HepG2 (cell line): ENCODE measurements at regions not wholly inside any gene's neighbourhood (a gene's known extent, or its start where the extent isn't known, plus 50 kb on each side); places are given as distances from the start of the nearest gene placed in this dataset.
A peak's percentile ranks its signal among the peaks of the same experiment; 100 is the strongest.

Source experiments
- BRD4 ChIP-seq: sonication (generic); formaldehyde crosslinking; IDR thresholded peaks from 2 replicates; pipeline ENCODE4 v1.4.0; 2020; ENCODE audit warnings: missing genetic modification reagents
- CBX1 ChIP-seq: IDR thresholded peaks from one replicate; pipeline ENCODE4 v1.6.1; 2016; ENCODE audit warnings: antibody characterized with exemption, low read depth
- CERS6 ChIP-seq: sonication (generic); formaldehyde crosslinking; IDR thresholded peaks from 2 replicates; pipeline ENCODE4 v1.5.0; 2020; ENCODE audit warnings: missing genetic modification reagents
- DNMT3B ChIP-seq: conservative IDR thresholded peaks from 2 replicates; pipeline ENCODE4 v1.6.1; 2016; ENCODE audit warnings: missing biosample characterization, control low read depth
- FOSL2 ChIP-seq: sonication (generic); formaldehyde crosslinking; IDR thresholded peaks from 2 replicates; pipeline ENCODE4 v1.4.0; 2020; ENCODE audit warnings: missing genetic modification reagents
- FOXM1 ChIP-seq: sonication (generic); formaldehyde crosslinking; IDR thresholded peaks from 2 replicates; pipeline ENCODE4 v1.5.0; 2020; ENCODE audit warnings: missing genetic modification reagents
- MAZ ChIP-seq, 2 experiments: sonication (generic) in 1 of 2; formaldehyde crosslinking in 1 of 2; IDR thresholded peaks; 2 replicates each; pipeline versions ENCODE4 v1.5.0 to v1.6.1; 2012 to 2020; ENCODE audit warnings: low read depth in 2 of 2, mild to moderate bottlenecking in 2 of 2, borderline replicate concordance in 1 of 2, improper control_type of control experiment in 1 of 2, low read length in 1 of 2, missing genetic modification reagents in 1 of 2, moderate library complexity in 1 of 2
- PPARG ChIP-seq: conservative IDR thresholded peaks from 2 replicates; pipeline ENCODE4 v1.6.1; 2016; ENCODE audit warnings: missing biosample characterization, missing genetic modification reagents
- REPIN1 ChIP-seq: sonication (generic); formaldehyde crosslinking; IDR thresholded peaks from 2 replicates; pipeline ENCODE4 v1.8.0; 2022; ENCODE audit warnings: missing genetic modification reagents, low read depth, mild to moderate bottlenecking, borderline replicate concordance
- RNF2 ChIP-seq: fragments of 450-650 bp; conservative IDR thresholded peaks from 2 replicates; pipeline ENCODE4 v1.6.1; 2016; ENCODE audit warnings: low read depth
- SKI ChIP-seq: fragments of 450-650 bp; IDR thresholded peaks from one replicate; pipeline ENCODE4 v1.6.1; 2018; ENCODE audit warnings: mild to moderate bottlenecking; ENCODE audit not compliant: partially characterized antibody
- SMYD3 ChIP-seq: sonication (generic); formaldehyde crosslinking; IDR thresholded peaks from 2 replicates; pipeline ENCODE4 v1.8.1; 2023; ENCODE audit warnings: mild to moderate bottlenecking, missing genetic modification reagents
- SNAPC2 ChIP-seq: sonication (generic); formaldehyde crosslinking; IDR thresholded peaks from 2 replicates; pipeline ENCODE4 v1.8.1; 2022; ENCODE audit warnings: mild to moderate bottlenecking, missing genetic modification reagents
- SPEN ChIP-seq: sonication (generic); formaldehyde crosslinking; IDR thresholded peaks from 2 replicates; pipeline ENCODE4 v1.5.1; 2020; ENCODE audit warnings: low read depth, mild to moderate bottlenecking, missing genetic modification reagents
- TARDBP ChIP-seq: sonication (generic); formaldehyde crosslinking; IDR thresholded peaks from 2 replicates; pipeline ENCODE4 v1.8.0; 2022; ENCODE audit warnings: mild to moderate bottlenecking, missing genetic modification reagents
- TBL1XR1 ChIP-seq: fragments of 150-350 bp; IDR thresholded peaks from 2 replicates; pipeline ENCODE4 v1.6.1; 2014; ENCODE audit warnings: borderline replicate concordance, low read length; ENCODE audit not compliant: partially characterized antibody
- TFAP4 ChIP-seq: sonication (generic); IDR thresholded peaks from 2 replicates; pipeline ENCODE4 v1.6.1; 2016; ENCODE audit warnings: low read depth, borderline replicate concordance
- ZBTB3 ChIP-seq: sonication (generic); formaldehyde crosslinking; IDR thresholded peaks from 2 replicates; pipeline ENCODE4 v1.4.0; 2020; ENCODE audit warnings: low read depth, mild to moderate bottlenecking, moderate library complexity, missing genetic modification reagents, borderline replicate concordance
- ZMYM2 ChIP-seq: sonication (generic); formaldehyde crosslinking; IDR thresholded peaks from 2 replicates; pipeline ENCODE4 v1.8.0; 2022; ENCODE audit warnings: mild to moderate bottlenecking, missing genetic modification reagents
- ZNF232 ChIP-seq: sonication (generic); formaldehyde crosslinking; IDR thresholded peaks from 2 replicates; pipeline ENCODE4 v1.4.0; 2020; ENCODE audit warnings: missing genetic modification reagents, borderline replicate concordance
- ZNF24 ChIP-seq: fragments of 450-650 bp; IDR thresholded peaks from 2 replicates; pipeline ENCODE4 v1.6.1; 2017; ENCODE audit warnings: antibody characterized with exemption, mild to moderate bottlenecking
- ZNF263 ChIP-seq: sonication (generic); formaldehyde crosslinking; IDR thresholded peaks from 2 replicates; pipeline ENCODE4 v1.4.0; 2020; ENCODE audit warnings: missing genetic modification reagents
- ZNF264 ChIP-seq: sonication (generic); formaldehyde crosslinking; IDR thresholded peaks from 2 replicates; pipeline ENCODE4 v1.4.0; 2020; ENCODE audit warnings: missing genetic modification reagents
- ZNF280D ChIP-seq: sonication (generic); formaldehyde crosslinking; IDR thresholded peaks from 2 replicates; pipeline ENCODE4 v1.5.1; 2020; ENCODE audit warnings: mild to moderate bottlenecking, missing genetic modification reagents
- ZNF501 ChIP-seq: sonication (generic); formaldehyde crosslinking; IDR thresholded peaks from 2 replicates; pipeline ENCODE4 v1.5.1; 2020; ENCODE audit warnings: mild to moderate bottlenecking, moderate library complexity, missing genetic modification reagents
- ZNF713 ChIP-seq: sonication (generic); formaldehyde crosslinking; IDR thresholded peaks from 2 replicates; pipeline ENCODE4 v1.4.0; 2020; ENCODE audit warnings: mild to moderate bottlenecking, missing genetic modification reagents

- no peak for TF ChIP-seq MAZ (IDR thresholded peaks at IDR 0.05; ENCODE audit: borderline replicate concordance, low read depth, low read length)
- TF ChIP-seq MAZ (CRISPR knock-in tag; IDR thresholded peaks at IDR 0.05; ENCODE audit: low read depth): peak; percentile 71; the same call in 1 of the 2 replicates
- peak; percentile 47; the same call in 1 of the 2 replicates for TF ChIP-seq ZMYM2 (CRISPR knock-in tag)
- TF ChIP-seq SPEN (CRISPR knock-in tag): peak; percentile 64; the same call in 1 of the 2 replicates
- peak; percentile 19; the same call in 1 of the 2 replicates for TF ChIP-seq ZBTB3
- TF ChIP-seq SMYD3: peak; percentile 95
- peak; percentile 50; the same call in 1 of the 2 replicates for TF ChIP-seq TFAP4
- TF ChIP-seq ZNF280D: peak; percentile 63
- no peak for TF ChIP-seq ZNF713 (CRISPR knock-in tag)
- peak; percentile 96; the same call in 1 of the 2 replicates for TF ChIP-seq SNAPC2 (CRISPR knock-in tag)
- TF ChIP-seq ZNF501 (CRISPR knock-in tag): peak; percentile 97
- peak; percentile 79 for TF ChIP-seq ZNF232 (CRISPR knock-in tag)
- TF ChIP-seq CERS6: no peak
- peak; percentile 85 for TF ChIP-seq FOSL2 (CRISPR knock-in tag)
- TF ChIP-seq FOXM1: no peak
- peak; percentile 95 for TF ChIP-seq BRD4
- TF ChIP-seq RNF2: peak; percentile 74; the same call in 1 of the 2 replicates
- 0 out of 2 replicates have a peak, but pooled peaks have one; percentile 33 for TF ChIP-seq ZNF263 (CRISPR knock-in tag)
- peak; percentile 78 for TF ChIP-seq SKI
- TF ChIP-seq REPIN1 (CRISPR knock-in tag): peak; percentile 95
- TF ChIP-seq ZNF24: no peak
- TF ChIP-seq TBL1XR1: no peak
- TF ChIP-seq DNMT3B (CRISPR knock-in tag): no peak; the same call in 1 of the 2 replicates
- peak; percentile 19 for TF ChIP-seq CBX1
- peak; percentile 68; the same call in 1 of the 2 replicates for TF ChIP-seq TARDBP (CRISPR knock-in tag)
- peak; percentile 39; the same call in 1 of the 2 replicates for TF ChIP-seq PPARG (CRISPR knock-in tag)
- TF ChIP-seq ZNF264: peak; percentile 29
These were observed 144.7 kb upstream of the ZNF217 start (continued) for GRCh38 chr20:53738039-53738944.
